Heart right ventricle (tissue), 16 donors: ENCODE measurements at regions not wholly inside any gene's neighbourhood (a gene's known extent, or its start where the extent isn't known, plus 50 kb on each side); places are given as distances from the start of the nearest gene placed in this dataset.

ENCODE experiments used
- ATAC-seq, 8 donors: fragments of 200-7000 bp; cut with Tn5 transposase; one replicate each; pipeline ENCODE4 v1.9.1; 2020; ENCODE audit warnings: mild to moderate bottlenecking in 8 of 8, moderate library complexity in 8 of 8, moderate number of reproducible peaks in 1 of 8
- DNase-seq, 2 donors: peaks; one replicate each; pipeline ENCODE4 v3.0.0-alpha.2; 2020
- H3K27ac ChIP-seq, 10 donors: fragments of 200-600 bp; sonication (generic) in 2 of 10; one replicate each; pipeline versions ENCODE4 v1.5.0 to v1.8.0; 2020 to 2022; ENCODE audit warnings: mild to moderate bottlenecking in 3 of 10
- H3K27me3 ChIP-seq, 7 donors: fragments of 200-600 bp; one replicate each; pipeline ENCODE4 v1.8.0; 2021 to 2022; ENCODE audit warnings: mild to moderate bottlenecking in 2 of 7
- H3K36me3 ChIP-seq, 9 donors: fragments of 200-600 bp; sonication (generic) in 1 of 9; one replicate each; pipeline versions ENCODE4 v1.5.0 to v1.8.0; 2020 to 2022; ENCODE audit warnings: mild to moderate bottlenecking in 2 of 9
- H3K4me1 ChIP-seq, 9 donors: fragments of 200-600 bp; sonication (generic) in 1 of 9; one replicate each; pipeline versions ENCODE4 v1.5.0 to v1.8.0; 2020 to 2022; ENCODE audit warnings: mild to moderate bottlenecking in 4 of 9
- H3K4me3 ChIP-seq, 10 donors: fragments of 200-600 bp; sonication (generic) in 2 of 10; one replicate each; pipeline versions ENCODE4 v1.5.0 to v1.8.0; 2020 to 2022; ENCODE audit warnings: mild to moderate bottlenecking in 7 of 10, moderate library complexity in 2 of 10
- H3K9me3 ChIP-seq, 11 donors: fragments of 200-600 bp in 10 of 11; sonication (generic) in 2 of 11; one replicate each; pipeline versions ENCODE4 v1.5.0 to v1.8.0; 2013 to 2022; ENCODE audit warnings: mild to moderate bottlenecking in 2 of 11, control low read depth in 1 of 11, moderate library complexity in 1 of 11
- CTCF ChIP-seq, 9 donors: fragments of 200-600 bp; sonication (generic) in 2 of 9; IDR thresholded peaks; one replicate each; pipeline versions ENCODE4 v1.5.0 to v1.8.0; 2021 to 2022; ENCODE audit warnings: antibody characterized with exemption in 9 of 9, mild to moderate bottlenecking in 5 of 9, moderate library complexity in 1 of 9
- WGBS, 2 donors: extraction: QIAGEN DNeasy Blood & Tissue Kit; methylation state at CpG; one replicate each; pipeline ENCODE4 v1.1.7; 2013; ENCODE audit warnings: inconsistent platforms in 1 of 2; 5-methylcytosine and 5-hydroxymethylcytosine counted together
- intact Hi-C, 10 donors: fragments of 100-400 bp; cut with DNase I; formaldehyde crosslinking; loops; one replicate each; pipeline versions ENCODE4 v1.11.1 to v1.14.2; 2022
- donor health status: Arrhythmogenic right ventricular cardiomyopathy.
- donor health status: ischemic (EF 13 %, LVEDD 7.1; RV severe dilation, severe dysfunction).
- donor health status: healthy with polysubstance abuse.
- donor health status: DM: no; HTN: yes; CAD: no.
- donor health status: DM: no; HTN: no; CAD: no.
- donor health status: ischemic (EF 25% LVEDD 6.9; RV normal size, moderate dysfunction).
- donor health status: ischemic (EF 25% LVEDD 5.7; RV mildly dilated, moderate dysfunction).
- donor health status: healthy.
- donor health status: DM: yes; HTN: yes; CAD: no.
- donor health status: Ischemic cardiomyopathy.
- donor health status: ischemic (EF 35%, LVEDD 5.7; RV mildly dilated, moderate dysfunction).
- donor health status: nonischemic (EF 11% LVEDD 7.7; RV severe dilation, severe dysfunction).
- donor health status: DM: yes; HTN: yes; CAD: no.
- donor health status: PGD.
- donor health status: ischemic (EF 29% LVEDD 5.4; RV normal size, mild dysfunction).
- donor health status: nonischemic (EF 23%, LVEDD 6.1; RV moderate dilation, normal function).

- H3K36me3 ChIP-seq, result no peaks in the 10 kb centered on the region
- intact Hi-C loops, result loop anchor here in 1 of 10 donors (10.0 kb wide), 1 partner anchor 91 kb away; no protein-coding TSS in a partner anchor
- 81 to 89% methylated on average over 3 of the region's 3 CpGs for WGBS, 2 donors
- H3K4me3 ChIP-seq, result no peak overlapping the region
- no peak for ATAC-seq
- no peak for TF ChIP-seq CTCF (IDR thresholded peaks at IDR 0.05)
- H3K4me1 ChIP-seq, result peaks cover 0 to 6% (median 0%) of the 10 kb centered on the region in 9 donors
- no peaks in the 10 kb centered on the region for H3K9me3 ChIP-seq
- H3K27me3 ChIP-seq, result no peaks in the 10 kb centered on the region
- H3K27ac ChIP-seq, result no peak overlapping the region
- DNase-seq, result no peak
These were observed 968.1 kb downstream of the CDH11 start for GRCh38 chr16:64153718-64154117.

- peak in 2 of 8 donors; percentile 35 to 37 for ATAC-seq
- peak in 1 of 9 donors; percentile 10 for TF ChIP-seq CTCF (IDR thresholded peaks at IDR 0.05)
These were observed 969.7 kb downstream of the CDH11 start for GRCh38 chr16:64151990-64152767.

GRCh38 chr16:64150193-64150592 is 971.7 kb downstream of the CDH11 start:
- TF ChIP-seq CTCF (IDR thresholded peaks at IDR 0.05), result no peak
- DNase-seq (no peak), ATAC-seq (no peak)
- no peak overlapping the region for H3K27ac ChIP-seq
- peaks cover 0 to 6% (median 0%) of the 10 kb centered on the region in 11 donors for H3K9me3 ChIP-seq
- WGBS, 2 donors, result 80 to 89% methylated on average over 3 of the region's 3 CpGs
- H3K27me3 ChIP-seq, result no peaks in the 10 kb centered on the region
- H3K4me1 ChIP-seq, result peaks cover 0 to 6% (median 0%) of the 10 kb centered on the region in 9 donors
- intact Hi-C loops, result loop anchor here in 1 of 10 donors (10.0 kb wide), 1 partner anchor 95 kb away; no protein-coding TSS in a partner anchor
- H3K4me3 ChIP-seq, result no peak overlapping the region
- no peaks in the 10 kb centered on the region for H3K36me3 ChIP-seq

More at GRCh38 chr16:64151990-64152767, 969.7 kb downstream of the CDH11 start:
- WGBS, 2 donors, result 62 to 69% methylated on average over 5 of the region's 5 CpGs
- Histone ChIP-seq H3K27ac (no peak overlapping the region), H3K27me3 (no peaks in the 10 kb centered on the region), H3K4me1 (peaks cover 0 to 6% (median 0%) of the 10 kb centered on the region in 9 donors), H3K4me3 (no peak overlapping the region), H3K36me3 (no peaks in the 10 kb centered on the region), H3K9me3 (peaks cover 0 to 6% (median 0%) of the 10 kb centered on the region in 11 donors)
- intact Hi-C loops, result loop anchor here in 1 of 10 donors (10.0 kb wide), 1 partner anchor 93 kb away; no protein-coding TSS in a partner anchor
- DNase-seq, result no peak

GRCh38 chr16:64149756-64150155 is 972.1 kb downstream of the CDH11 start:
- H3K27ac ChIP-seq, result no peak overlapping the region
- 79 to 85% methylated on average over 2 of the region's 2 CpGs for WGBS, 2 donors
- H3K4me3 ChIP-seq, result no peak overlapping the region
- H3K27me3 ChIP-seq, result no peaks in the 10 kb centered on the region
- TF ChIP-seq CTCF (IDR thresholded peaks at IDR 0.05), result no peak
- intact Hi-C loops, result loop anchor here in 1 of 10 donors (10.0 kb wide), 1 partner anchor 95 kb away; no protein-coding TSS in a partner anchor
- ATAC-seq (no peak), DNase-seq (no peak)
- peaks cover 0 to 6% (median 0%) of the 10 kb centered on the region in 9 donors for H3K4me1 ChIP-seq
- H3K9me3 ChIP-seq, result peaks cover 0 to 6% (median 0%) of the 10 kb centered on the region in 11 donors
- no peaks in the 10 kb centered on the region for H3K36me3 ChIP-seq
